H1 (cell line): ENCODE measurements at regions not wholly inside any gene's neighbourhood (a gene's known extent, or its start where the extent isn't known, plus 50 kb on each side); places are given as distances from the start of the nearest gene placed in this dataset.

Source experiments
- CTCF ChIA-PET: fragments of 300-600 bp; sonication (Branson Sonifier 250); formaldehyde crosslinking; loops from one replicate; lab custom pipeline; 2021; ENCODE audit not compliant: partially characterized antibody; lab: Charles Lee
- POLR2A ChIA-PET: fragments of 300-600 bp; sonication (Branson Sonifier 250); formaldehyde crosslinking; loops from one replicate; lab custom pipeline; 2021; ENCODE audit warnings: inconsistent platforms; ENCODE audit not compliant: partially characterized antibody; lab: Charles Lee
- DNase-seq, 2 experiments: peaks; one replicate each; pipeline versions ENCODE4 v3.0.0 to v3.0.0-alpha.2; 2010 to 2022; ENCODE audit warnings: low spot score in 2 of 2, low read depth in 1 of 2, mixed read lengths in 1 of 2
- FAIRE-seq: peaks from 2 replicates; lab custom pipeline; 2011; peaks lifted over from hg19 to GRCh38; lab: Jason Lieb, UNC
- H2AFZ ChIP-seq: 2 replicates; pipeline ENCODE4 v1.8.1; 2012; ENCODE audit warnings: low read length, inconsistent platforms
- H2AK5ac ChIP-seq: 2 replicates; pipeline ENCODE4 v1.6.1; 2013; ENCODE audit warnings: low read depth, low read length
- H2BK120ac ChIP-seq: replicated peaks from 2 replicates; pipeline ENCODE3; 2013; ENCODE audit warnings: low read depth, low read length, inconsistent platforms
- H2BK12ac ChIP-seq: 2 replicates; pipeline ENCODE4 v1.6.1; 2013; ENCODE audit warnings: low read depth, low read length
- H2BK15ac ChIP-seq: 2 replicates; pipeline ENCODE4 v1.6.1; 2013; ENCODE audit warnings: low read length
- H2BK20ac ChIP-seq: 2 replicates; pipeline ENCODE4 v1.6.1; 2013; ENCODE audit warnings: low read length
- H2BK5ac ChIP-seq: 2 replicates; pipeline ENCODE4 v1.6.1; 2013; ENCODE audit warnings: low read depth, low read length
- H3K14ac ChIP-seq: 2 replicates; pipeline ENCODE4 v1.6.1; 2013; ENCODE audit warnings: inconsistent platforms; ENCODE audit not compliant: insufficient read length
- H3K18ac ChIP-seq: 2 replicates; pipeline ENCODE4 v1.6.1; 2013; ENCODE audit warnings: low read length; ENCODE audit errors: extremely low read depth
- H3K23ac ChIP-seq: 2 replicates; pipeline ENCODE4 v1.6.1; 2013; ENCODE audit warnings: inconsistent platforms; ENCODE audit not compliant: insufficient read length
- H3K23me2 ChIP-seq: 2 replicates; pipeline ENCODE4 v1.6.1; 2013; ENCODE audit warnings: low read depth, low read length
- H3K27ac ChIP-seq: 2 replicates; pipeline ENCODE4 v1.6.1; 2011; ENCODE audit warnings: low read depth, low read length, inconsistent platforms
- H3K27me3 ChIP-seq, 4 experiments: replicated peaks in 1 of 4; 1 replicate in 1 of 4; 2 replicates in 3 of 4; pipeline versions ENCODE4 v1.6.1 to v1.8.1; 2011 to 2013; ENCODE audit warnings: low read length in 3 of 4, mild to moderate bottlenecking in 3 of 4, inconsistent platforms in 2 of 4, mixed read lengths in 2 of 4, moderate library complexity in 1 of 4; ENCODE audit not compliant: control insufficient read depth in 3 of 4, insufficient read depth in 3 of 4; ENCODE audit errors: extremely low read depth in 1 of 4
- H3K36me3 ChIP-seq, 4 experiments: 2 replicates each; pipeline versions ENCODE4 v1.6.1 to v1.8.1; 2011 to 2013; ENCODE audit warnings: mild to moderate bottlenecking in 4 of 4, low read length in 3 of 4, moderate library complexity in 2 of 4, control low read depth in 1 of 4, inconsistent platforms in 1 of 4; ENCODE audit not compliant: insufficient read depth in 4 of 4, control insufficient read depth in 2 of 4
- H3K4ac ChIP-seq: replicated peaks from 2 replicates; pipeline ENCODE3; 2013; ENCODE audit warnings: low read length, low read depth, mixed read lengths, inconsistent platforms; ENCODE audit not compliant: insufficient read length
- H3K4me1 ChIP-seq, 4 experiments: replicated peaks in 1 of 4; 1 replicate in 1 of 4; 2 replicates in 3 of 4; pipeline versions ENCODE4 v1.6.1 to v1.8.1; 2011 to 2013; ENCODE audit warnings: low read length in 3 of 4, inconsistent platforms in 2 of 4, mixed read lengths in 1 of 4; ENCODE audit not compliant: insufficient read depth in 4 of 4, control insufficient read depth in 3 of 4
- H3K4me2 ChIP-seq, 2 experiments: 2 replicates each; pipeline versions ENCODE4 v1.6.1 to v1.8.1; 2011 to 2013; ENCODE audit warnings: low read depth in 2 of 2, low read length in 2 of 2, control low read depth in 1 of 2, inconsistent platforms in 1 of 2, mild to moderate bottlenecking in 1 of 2; ENCODE audit not compliant: insufficient read depth in 1 of 2
- H3K4me3 ChIP-seq, 4 experiments: fragments of 200-600, 300-600 bp in 1 of 4; sonication (generic), shearing (Covaris generic), sonication (Bioruptor Twin) in 1 of 4; 2 replicates each; pipeline versions ENCODE4 v1.5.1 to v1.8.1; 2011 to 2016; ENCODE audit warnings: low read length in 4 of 4, low read depth in 3 of 4, control low read depth in 2 of 4, inconsistent platforms in 2 of 4, mild to moderate bottlenecking in 2 of 4, mixed read lengths in 1 of 4, moderate library complexity in 1 of 4; ENCODE audit not compliant: insufficient read depth in 2 of 4; ENCODE audit errors: extremely low read depth in 1 of 4
- H3K56ac ChIP-seq: replicated peaks from 2 replicates; pipeline ENCODE3; 2013; ENCODE audit warnings: low read depth, mild to moderate bottlenecking, mixed read lengths, low read length, inconsistent platforms; ENCODE audit not compliant: insufficient read length
- H3K79me1 ChIP-seq: 2 replicates; pipeline ENCODE4 v1.6.1; 2013; ENCODE audit warnings: low read depth, low read length, control low read depth
- H3K79me2 ChIP-seq, 2 experiments: 2 replicates each; pipeline versions ENCODE4 v1.6.1 to v1.8.1; 2012 to 2013; ENCODE audit warnings: low read length in 2 of 2, mild to moderate bottlenecking in 2 of 2, inconsistent platforms in 1 of 2; ENCODE audit not compliant: insufficient read depth in 2 of 2, control insufficient read depth in 1 of 2
- H3K9ac ChIP-seq, 4 experiments: replicated peaks in 1 of 4; 1 replicate in 1 of 4; 2 replicates in 3 of 4; pipeline versions ENCODE4 v1.6.1 to v1.8.1; 2011 to 2013; ENCODE audit warnings: low read depth in 3 of 4, low read length in 3 of 4, control low read depth in 2 of 4, mild to moderate bottlenecking in 2 of 4, moderate library complexity in 2 of 4, inconsistent platforms in 1 of 4; ENCODE audit errors: extremely low read depth in 1 of 4
- H3K9me3 ChIP-seq, 2 experiments: 2 replicates each; pipeline versions ENCODE4 v1.6.1 to v1.8.1; 2012 to 2013; ENCODE audit warnings: mild to moderate bottlenecking in 2 of 2, moderate library complexity in 2 of 2, control low read depth in 1 of 2, inconsistent platforms in 1 of 2, low read depth in 1 of 2, low read length in 1 of 2, mixed read lengths in 1 of 2; ENCODE audit not compliant: insufficient read depth in 2 of 2
- H4K20me1 ChIP-seq, 2 experiments: replicated peaks in 1 of 2; 2 replicates each; pipeline versions ENCODE3 to v1.8.1; 2011 to 2013; ENCODE audit warnings: inconsistent platforms in 2 of 2, low read length in 2 of 2, mild to moderate bottlenecking in 1 of 2; ENCODE audit not compliant: insufficient read depth in 2 of 2, control insufficient read depth in 1 of 2
- H4K5ac ChIP-seq: 2 replicates; pipeline ENCODE4 v1.6.1; 2013; ENCODE audit warnings: low read length, low read depth, mixed read lengths, inconsistent platforms; ENCODE audit not compliant: insufficient read length
- H4K8ac ChIP-seq: 2 replicates; pipeline ENCODE4 v1.8.0; 2013; ENCODE audit warnings: mild to moderate bottlenecking, moderate library complexity, low read length, inconsistent platforms; ENCODE audit not compliant: insufficient read depth; ENCODE audit errors: extremely low read depth
- H4K91ac ChIP-seq: replicated peaks from 2 replicates; pipeline ENCODE3; 2013; ENCODE audit warnings: low read length, mixed read lengths, inconsistent platforms; ENCODE audit not compliant: insufficient read length
- SP2 ChIP-seq: IDR thresholded peaks from 2 replicates; pipeline ENCODE4 v1.6.1; 2012; ENCODE audit warnings: mild to moderate bottlenecking, low read length, inconsistent platforms

- POLR2A ChIA-PET: no interaction called here
Observed at GRCh38 chrX:45372151-45372550, 171.5 kb upstream of the DIPK2B start.

More at GRCh38 chrX:45372151-45372550, 171.5 kb upstream of the DIPK2B start:
- H3K9me3 ChIP-seq: peaks cover 8 to 12% of the 10 kb centered on the region in 2 experiments; a peak in 3 of 4 replicates
- no peak overlapping the region for H3K18ac ChIP-seq
- DNase-seq (no peak), FAIRE-seq (no peak)
- H3K56ac ChIP-seq: no peak overlapping the region
- H3K14ac ChIP-seq: no peak overlapping the region
- H3K23me2 ChIP-seq: no peaks in the 10 kb centered on the region
- no peak overlapping the region for H4K5ac ChIP-seq
- H2BK120ac ChIP-seq: no peak overlapping the region
- no peak overlapping the region for H3K4me2 ChIP-seq
- CTCF ChIA-PET: no interaction called here
- H3K27me3 ChIP-seq: no peaks in the 10 kb centered on the region
- no peak for TF ChIP-seq SP2
- H3K4ac ChIP-seq: no peak overlapping the region
- H2BK5ac ChIP-seq: no peak overlapping the region
- H2AFZ ChIP-seq: no peak overlapping the region
- H3K27ac ChIP-seq: no peak overlapping the region
- H4K91ac ChIP-seq: no peak overlapping the region
- no peaks in the 10 kb centered on the region for H3K79me1 ChIP-seq
- H3K4me3 ChIP-seq: no peak overlapping the region
- H3K36me3 ChIP-seq: no peaks in the 10 kb centered on the region
- H4K20me1 ChIP-seq: no peaks in the 10 kb centered on the region
- no peaks in the 10 kb centered on the region for H3K4me1 ChIP-seq
- H2BK12ac ChIP-seq: no peak overlapping the region
- no peak overlapping the region for H2AK5ac ChIP-seq
- no peak overlapping the region for H2BK15ac ChIP-seq
- no peaks in the 10 kb centered on the region for H3K79me2 ChIP-seq
- H2BK20ac ChIP-seq: no peak overlapping the region
- no peak overlapping the region for H3K9ac ChIP-seq
- no peak overlapping the region for H4K8ac ChIP-seq
- H3K23ac ChIP-seq: no peak overlapping the region
